ENCODE measurements at regions not wholly inside any gene's neighbourhood (a gene's known extent, or its start where the extent isn't known, plus 50 kb on each side); places are given as distances from the start of the nearest gene placed in this dataset.

DNA sequence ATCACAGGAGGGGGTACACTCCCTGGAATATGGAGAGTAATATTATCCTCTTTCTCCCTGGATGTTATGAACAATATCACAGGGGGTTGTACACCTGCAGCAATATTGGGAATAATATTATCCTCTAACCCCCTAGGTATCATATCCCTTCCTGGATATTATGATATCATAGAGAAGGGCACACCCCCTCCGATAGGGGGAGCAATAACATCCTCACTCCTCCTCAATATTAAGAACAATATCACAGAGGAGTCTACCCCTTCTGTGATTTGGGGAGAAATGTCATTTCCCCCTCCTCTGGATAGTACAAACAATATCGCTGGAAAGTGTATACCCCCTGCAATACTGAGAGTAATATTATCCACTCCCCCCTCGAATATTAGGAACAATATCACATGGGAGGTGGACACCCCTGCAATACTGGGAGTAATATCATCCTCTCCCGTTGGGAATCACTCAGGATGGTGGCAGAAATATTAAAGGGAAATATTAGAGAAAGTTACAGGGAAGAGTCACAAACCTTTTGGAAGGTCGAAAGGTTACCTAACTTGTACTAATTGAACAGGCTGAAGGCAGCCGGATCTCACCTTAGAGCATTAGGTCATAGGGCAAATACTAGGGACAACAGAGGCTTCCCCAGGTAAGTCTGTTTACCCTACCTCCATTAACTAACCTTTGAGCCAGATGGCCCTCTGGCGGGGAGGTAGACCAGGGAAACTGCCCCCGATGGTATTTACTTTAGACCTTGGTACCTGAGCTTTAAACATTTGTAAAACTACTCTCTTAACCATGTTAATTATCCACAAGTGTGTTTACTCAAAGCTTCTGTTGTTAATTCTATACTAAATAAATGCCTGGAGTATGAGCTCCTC lies 57.5 kb upstream of the FREM1 start:
- H3K4me3 ChIP-seq (ENCODE audit: low read depth, low read length), result no peak overlapping the region

- no peak overlapping the region for H3K4me3 ChIP-seq (ENCODE audit: low read depth, low read length)
Measured at GRCh38 chr9:14962193-14962882, 52.1 kb upstream of the FREM1 start.

DNA sequence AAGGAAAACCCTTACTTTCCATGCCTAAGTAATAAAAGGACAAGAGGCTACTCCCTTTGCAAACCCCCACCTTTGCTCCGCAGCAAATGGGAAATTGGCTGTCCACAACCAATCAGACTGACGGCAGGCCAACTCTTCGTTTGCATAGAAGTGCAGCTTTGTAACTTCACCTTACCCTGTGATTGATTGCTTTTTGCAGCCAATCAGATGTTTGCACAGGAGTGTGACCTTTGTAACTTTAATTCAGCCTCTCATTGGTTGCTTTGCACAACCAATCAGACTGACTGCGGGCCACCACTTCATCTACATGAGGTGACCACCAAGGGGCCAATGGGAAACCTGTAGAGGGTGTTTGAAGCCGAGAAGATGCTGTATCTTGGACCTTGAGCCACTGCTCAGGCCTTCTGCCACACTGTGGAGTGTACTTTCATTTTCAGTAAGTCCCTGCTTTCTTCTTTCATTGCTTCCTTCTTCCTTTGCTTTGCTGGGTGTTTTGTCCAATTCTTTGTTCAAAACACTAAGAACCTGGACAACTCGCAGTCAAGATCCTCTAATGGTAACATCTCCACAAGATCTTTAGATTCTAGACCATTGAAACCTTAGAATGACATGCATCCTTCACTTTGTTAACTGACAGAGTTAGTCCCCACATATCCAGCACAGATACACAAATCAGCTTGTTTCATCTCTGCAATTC lies 51.3 kb upstream of the FREM1 start:
- H3K4me3 ChIP-seq (ENCODE audit: low read depth, low read length), result no peak overlapping the region

DNA sequence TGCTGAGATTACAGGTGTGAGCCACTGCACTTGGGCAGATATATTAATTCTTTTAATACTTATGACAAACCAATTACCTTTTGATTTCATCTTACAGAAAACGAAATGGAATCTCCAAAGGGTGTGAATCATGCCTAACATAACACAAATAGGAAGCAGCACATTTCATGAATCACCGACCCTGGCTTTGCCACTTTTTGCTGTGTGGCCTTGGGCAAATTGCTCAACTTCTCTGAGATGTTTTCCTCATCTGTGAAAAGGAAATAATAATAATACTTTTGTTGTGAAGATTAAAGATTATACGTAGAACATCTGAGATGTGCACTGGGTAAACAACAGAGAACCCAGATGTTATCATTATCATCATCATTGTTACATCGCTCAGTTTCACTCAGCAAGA lies 50.7 kb upstream of the FREM1 start:
- no peak overlapping the region for H3K4me3 ChIP-seq (ENCODE audit: low read depth, low read length)

All from iPS-11a (cell line).